Neural cell (in vitro differentiated cells): ENCODE measurements at regions not wholly inside any gene's neighbourhood (a gene's known extent, or its start where the extent isn't known, plus 50 kb on each side); places are given as distances from the start of the nearest gene placed in this dataset.

Experiments
- H2AFZ ChIP-seq: fragments of 200-600, 300-800 bp; sonication (generic), shearing (Covaris generic); 2 replicates; pipeline ENCODE4 v1.6.0; 2014; ENCODE audit warnings: low read depth, mild to moderate bottlenecking, antibody characterized with exemption, low read length, moderate library complexity
- H3F3A ChIP-seq: fragments of 200-600 bp; shearing (Covaris generic); 2 replicates; pipeline ENCODE4 v1.6.1; 2016; ENCODE audit warnings: mild to moderate bottlenecking, moderate library complexity, mixed read lengths, antibody characterized with exemption, low read length; ENCODE audit not compliant: insufficient read depth, poor library complexity, severe bottlenecking
- H3K27ac ChIP-seq: fragments of 200-600, 300-800 bp; sonication (generic), shearing (Covaris generic); 2 replicates; pipeline ENCODE4 v1.5.1; 2014; ENCODE audit warnings: mild to moderate bottlenecking, low read length, moderate library complexity
- H3K27me3 ChIP-seq: fragments of 300-800, 200-600 bp; sonication (generic), shearing (Covaris generic); 2 replicates; pipeline ENCODE4 v1.6.0; 2014; ENCODE audit warnings: mild to moderate bottlenecking, low read depth, low read length, moderate library complexity; ENCODE audit not compliant: insufficient read depth
- H3K36me3 ChIP-seq: fragments of 300-800, 200-600 bp; sonication (generic), shearing (Covaris generic); 2 replicates; pipeline ENCODE4 v1.5.1; 2014; ENCODE audit warnings: mild to moderate bottlenecking, antibody characterized with exemption, low read length, moderate library complexity; ENCODE audit not compliant: insufficient read depth
- H3K4me2 ChIP-seq: fragments of 300-800, 200-600 bp; sonication (generic), shearing (Covaris generic); 2 replicates; pipeline ENCODE4 v1.6.0; 2014; ENCODE audit warnings: mild to moderate bottlenecking, low read length
- H3K4me3 ChIP-seq: fragments of 300-800, 200-600 bp; sonication (generic), shearing (Covaris generic); 2 replicates; pipeline ENCODE4 v1.5.1; 2014; ENCODE audit warnings: mild to moderate bottlenecking, low read length, moderate library complexity
- H3K79me2 ChIP-seq: fragments of 200-600 bp; shearing (Covaris generic); replicated peaks from 2 replicates; pipeline ENCODE4 v1.6.0; 2014; ENCODE audit warnings: mild to moderate bottlenecking, low read length, moderate library complexity; ENCODE audit not compliant: insufficient read depth
- H3K9ac ChIP-seq: fragments of 300-800, 200-600 bp; sonication (generic), shearing (Covaris generic); 2 replicates; pipeline ENCODE4 v1.6.1; 2016; ENCODE audit warnings: mild to moderate bottlenecking, low read length, mixed read lengths
- H3K9me2 ChIP-seq: fragments of 200-600 bp; shearing (Covaris generic); 2 replicates; pipeline ENCODE4 v1.6.1; 2016; ENCODE audit warnings: mild to moderate bottlenecking, low read length, mixed read lengths; ENCODE audit not compliant: insufficient read depth
- H3K9me3 ChIP-seq: fragments of 200-600, 300-800 bp; sonication (generic), shearing (Covaris generic); 2 replicates; pipeline ENCODE4 v1.6.1; 2016; ENCODE audit warnings: mild to moderate bottlenecking, mixed run types, low read length, moderate library complexity, mixed read lengths
- H4K20me1 ChIP-seq: fragments of 200-600 bp; shearing (Covaris generic); 2 replicates; pipeline ENCODE4 v1.6.1; 2016; ENCODE audit warnings: mild to moderate bottlenecking, mixed run types; ENCODE audit not compliant: insufficient read depth
- CTCF ChIP-seq: fragments of 450-650 bp; IDR thresholded peaks from 2 replicates; pipeline ENCODE4 v1.5.1; 2014; ENCODE audit warnings: antibody characterized with exemption, mild to moderate bottlenecking, moderate library complexity; ENCODE audit not compliant: poor library complexity, severe bottlenecking
- EP300 ChIP-seq: fragments of 450-650 bp; conservative IDR thresholded peaks from 2 replicates; pipeline ENCODE4 v1.6.1; 2014; ENCODE audit warnings: antibody characterized with exemption, mild to moderate bottlenecking, moderate library complexity; ENCODE audit not compliant: poor library complexity, severe bottlenecking
- EZH2 ChIP-seq: fragments of 200-600, 300-800 bp; shearing (Covaris generic), sonication (generic); IDR thresholded peaks from 2 replicates; pipeline ENCODE4 v1.6.1; 2014; ENCODE audit warnings: antibody characterized with exemption, low read length, borderline replicate concordance, mild to moderate bottlenecking; ENCODE audit not compliant: insufficient read depth, poor library complexity, severe bottlenecking
- MXI1 ChIP-seq: fragments of 450-650 bp; conservative IDR thresholded peaks from 2 replicates; pipeline ENCODE4 v1.6.1; 2014; ENCODE audit warnings: antibody characterized with exemption, mild to moderate bottlenecking; ENCODE audit not compliant: poor library complexity, severe bottlenecking
- POLR2AphosphoS5 ChIP-seq: IDR thresholded peaks from 2 replicates; pipeline ENCODE4 v1.6.1; 2012
- RAD21 ChIP-seq: fragments of 450-650 bp; conservative IDR thresholded peaks from 2 replicates; pipeline ENCODE4 v1.6.1; 2014; ENCODE audit warnings: antibody characterized with exemption, mild to moderate bottlenecking, moderate library complexity
- REST ChIP-seq: IDR thresholded peaks from 2 replicates; pipeline ENCODE4 v1.6.1; 2012; ENCODE audit warnings: borderline replicate concordance
- SMC3 ChIP-seq: fragments of 450-650 bp; conservative IDR thresholded peaks from 2 replicates; pipeline ENCODE4 v1.6.1; 2014; ENCODE audit warnings: antibody characterized with exemption, mild to moderate bottlenecking, moderate library complexity; ENCODE audit not compliant: poor library complexity

- H3K27ac ChIP-seq, result peak overlapping the region; percentile 56
- H3K4me2 ChIP-seq, result no peak overlapping the region
These were observed 195.3 kb downstream of the BRD1 start for GRCh38 chr22:49632199-49633009.

GRCh38 chr22:49630448-49630946, 197.2 kb downstream of the BRD1 start:
- no peaks in the 10 kb centered on the region for H3K36me3 ChIP-seq
- TF ChIP-seq EZH2, result no peak
- TF ChIP-seq CTCF, result no peak
- no peak for TF ChIP-seq POLR2AphosphoS5
- TF ChIP-seq MXI1, result no peak

More at GRCh38 chr22:49632199-49633009, 195.3 kb downstream of the BRD1 start:
- no peaks in the 10 kb centered on the region for H3K36me3 ChIP-seq
- no peaks in the 10 kb centered on the region for H3K9me3 ChIP-seq
- H3K4me3 ChIP-seq, result peak overlapping the region; percentile 36
- no peaks in the 10 kb centered on the region for H3K9me2 ChIP-seq
- no peaks in the 10 kb centered on the region for H3K27me3 ChIP-seq
- peak overlapping the region; percentile 63 for H3K9ac ChIP-seq
- peak overlapping the region; percentile 67 for H2AFZ ChIP-seq
- no peaks in the 10 kb centered on the region for H3F3A ChIP-seq
- no peaks in the 10 kb centered on the region for H3K79me2 ChIP-seq
- no peaks in the 10 kb centered on the region for H4K20me1 ChIP-seq
- TF ChIP-seq EP300, result peak; percentile 28
- TF ChIP-seq REST, result no peak
- peak; percentile 99 for TF ChIP-seq CTCF
- peak; percentile 26 for TF ChIP-seq MXI1
- TF ChIP-seq EZH2, result no peak
- peak; percentile 99 for TF ChIP-seq RAD21
- peak; percentile 99 for TF ChIP-seq SMC3

More at GRCh38 chr22:49630448-49630946, 197.2 kb downstream of the BRD1 start:
- H3K79me2 ChIP-seq, result no peaks in the 10 kb centered on the region
- no peak overlapping the region for H3K4me3 ChIP-seq
- H3K27ac ChIP-seq, result no peak overlapping the region
- no peaks in the 10 kb centered on the region for H3K9me2 ChIP-seq
- no peaks in the 10 kb centered on the region for H3K9me3 ChIP-seq
- H4K20me1 ChIP-seq, result no peaks in the 10 kb centered on the region
- no peak overlapping the region for H3K4me2 ChIP-seq
- no peak overlapping the region for H3K9ac ChIP-seq
- no peak overlapping the region for H2AFZ ChIP-seq
- H3F3A ChIP-seq, result no peaks in the 10 kb centered on the region
- H3K27me3 ChIP-seq, result no peaks in the 10 kb centered on the region
